ENCODE measurements at regions not wholly inside any gene's neighbourhood (a gene's known extent, or its start where the extent isn't known, plus 50 kb on each side); places are given as distances from the start of the nearest gene placed in this dataset.

DNA sequence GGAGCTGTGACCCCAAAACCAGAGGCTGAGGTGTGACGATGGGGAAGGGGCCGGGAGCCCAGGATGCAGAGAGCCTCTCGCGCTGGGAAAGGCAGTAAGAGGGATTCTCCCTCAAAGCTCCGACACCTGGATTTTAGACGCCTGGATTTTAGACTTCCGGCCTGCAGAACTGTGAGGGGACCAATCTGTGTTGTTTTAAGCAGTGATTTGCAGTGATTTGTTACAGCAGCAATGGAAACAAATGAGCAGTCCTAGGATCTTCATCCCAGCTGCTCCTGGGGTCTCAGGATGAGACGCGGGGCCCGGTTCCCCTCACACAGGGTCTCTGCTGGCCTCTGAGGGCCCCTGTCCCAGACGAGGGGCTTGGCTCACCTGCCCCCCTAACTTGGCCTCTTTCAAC is 365.5 kb downstream of the THBS2 start:
- Mint-ChIP-seq H3K4me3 (no peak overlapping the region), H3K9me3 (no peaks in the 10 kb centered on the region), H3K4me1 (no peaks in the 10 kb centered on the region), H3K36me3 (no peaks in the 10 kb centered on the region), H3K27me3 (ENCODE audit: insufficient read depth, low read depth) (peaks cover 7% of the 10 kb centered on the region), H3K27ac (peak overlapping the region; percentile 46)
- Histone ChIP-seq H2AFZ (replicated peaks) (no peak overlapping the region), H3K4me2 (no peak overlapping the region), H3K9ac (no peak overlapping the region), H3K4me3 (no peak overlapping the region), H3K79me2 (ENCODE audit: low read depth) (no peaks in the 10 kb centered on the region), H3K4me1 (no peaks in the 10 kb centered on the region), H3K36me3 (no peaks in the 10 kb centered on the region), H3K9me3 (ENCODE audit: low read depth) (no peaks in the 10 kb centered on the region), H3K27ac (no peak overlapping the region), H4K20me1 (ENCODE audit: low read depth) (no peaks in the 10 kb centered on the region), H3K27me3 (peaks cover 13% of the 10 kb centered on the region), H3F3A (ENCODE audit: low read depth) (no peaks in the 10 kb centered on the region)
- no peak for DNase-seq (ENCODE audit: low spot score)
- TF ChIP-seq EZH2 (IDR thresholded peaks at IDR 0.05) = no peak
- TF ChIP-seq, protein P1, sequence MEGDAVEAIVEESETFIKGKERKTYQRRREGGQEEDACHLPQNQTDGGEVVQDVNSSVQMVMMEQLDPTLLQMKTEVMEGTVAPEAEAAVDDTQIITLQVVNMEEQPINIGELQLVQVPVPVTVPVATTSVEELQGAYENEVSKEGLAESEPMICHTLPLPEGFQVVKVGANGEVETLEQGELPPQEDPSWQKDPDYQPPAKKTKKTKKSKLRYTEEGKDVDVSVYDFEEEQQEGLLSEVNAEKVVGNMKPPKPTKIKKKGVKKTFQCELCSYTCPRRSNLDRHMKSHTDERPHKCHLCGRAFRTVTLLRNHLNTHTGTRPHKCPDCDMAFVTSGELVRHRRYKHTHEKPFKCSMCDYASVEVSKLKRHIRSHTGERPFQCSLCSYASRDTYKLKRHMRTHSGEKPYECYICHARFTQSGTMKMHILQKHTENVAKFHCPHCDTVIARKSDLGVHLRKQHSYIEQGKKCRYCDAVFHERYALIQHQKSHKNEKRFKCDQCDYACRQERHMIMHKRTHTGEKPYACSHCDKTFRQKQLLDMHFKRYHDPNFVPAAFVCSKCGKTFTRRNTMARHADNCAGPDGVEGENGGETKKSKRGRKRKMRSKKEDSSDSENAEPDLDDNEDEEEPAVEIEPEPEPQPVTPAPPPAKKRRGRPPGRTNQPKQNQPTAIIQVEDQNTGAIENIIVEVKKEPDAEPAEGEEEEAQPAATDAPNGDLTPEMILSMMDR (IDR thresholded peaks at IDR 0.05) = no peak
- TF ChIP-seq EZH2phosphoT487 (IDR thresholded peaks at IDR 0.05) = no peak

DNA sequence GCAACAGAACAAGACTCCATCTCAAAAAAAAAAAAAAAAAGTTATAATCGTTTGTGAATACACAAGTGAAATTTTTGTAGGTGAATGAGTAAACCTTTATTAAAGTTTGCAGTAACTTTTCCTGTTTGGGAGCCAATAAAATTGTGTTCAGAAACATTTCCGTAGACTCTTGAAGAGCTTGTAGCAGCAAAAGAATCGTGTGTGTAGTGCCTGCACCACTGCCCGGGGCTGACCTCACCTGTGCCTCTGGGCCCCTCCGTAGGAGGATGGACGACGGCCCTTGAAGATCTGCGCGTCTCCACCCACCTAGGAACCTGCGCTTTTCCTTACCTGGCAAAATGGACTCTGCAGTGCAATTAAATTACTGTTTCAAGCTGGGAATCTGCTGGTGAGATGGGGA is 366.0 kb downstream of the THBS2 start:
- no peaks in the 10 kb centered on the region for H3F3A ChIP-seq (ENCODE audit: low read depth)
- H3K4me3 Mint-ChIP-seq = no peak overlapping the region
- no peak overlapping the region for H2AFZ ChIP-seq (replicated peaks)
- TF ChIP-seq, protein P1 (IDR thresholded peaks at IDR 0.05) = no peak
- TF ChIP-seq EZH2phosphoT487 (IDR thresholded peaks at IDR 0.05) (no peak), EZH2 (IDR thresholded peaks at IDR 0.05) (no peak)
- H3K27me3 ChIP-seq = peaks cover 13% of the 10 kb centered on the region
- H3K27me3 Mint-ChIP-seq (ENCODE audit: insufficient read depth, low read depth) = peaks cover 7% of the 10 kb centered on the region
- no peak overlapping the region for H3K9ac ChIP-seq
- no peaks in the 10 kb centered on the region for H3K9me3 ChIP-seq (ENCODE audit: low read depth)
- DNase-seq (ENCODE audit: low spot score) = no peak
- H3K36me3 ChIP-seq = no peaks in the 10 kb centered on the region
- H3K4me3 ChIP-seq = no peak overlapping the region
- no peaks in the 10 kb centered on the region for H3K4me1 Mint-ChIP-seq
- H3K4me2 ChIP-seq = no peak overlapping the region
- no peaks in the 10 kb centered on the region for H3K4me1 ChIP-seq
- no peaks in the 10 kb centered on the region for H3K9me3 Mint-ChIP-seq
- no peak overlapping the region for H3K27ac ChIP-seq
- H3K36me3 Mint-ChIP-seq = no peaks in the 10 kb centered on the region
- H3K79me2 ChIP-seq (ENCODE audit: low read depth) = no peaks in the 10 kb centered on the region
- H3K27ac Mint-ChIP-seq = peak overlapping the region; percentile 46
- no peaks in the 10 kb centered on the region for H4K20me1 ChIP-seq (ENCODE audit: low read depth)

DNA sequence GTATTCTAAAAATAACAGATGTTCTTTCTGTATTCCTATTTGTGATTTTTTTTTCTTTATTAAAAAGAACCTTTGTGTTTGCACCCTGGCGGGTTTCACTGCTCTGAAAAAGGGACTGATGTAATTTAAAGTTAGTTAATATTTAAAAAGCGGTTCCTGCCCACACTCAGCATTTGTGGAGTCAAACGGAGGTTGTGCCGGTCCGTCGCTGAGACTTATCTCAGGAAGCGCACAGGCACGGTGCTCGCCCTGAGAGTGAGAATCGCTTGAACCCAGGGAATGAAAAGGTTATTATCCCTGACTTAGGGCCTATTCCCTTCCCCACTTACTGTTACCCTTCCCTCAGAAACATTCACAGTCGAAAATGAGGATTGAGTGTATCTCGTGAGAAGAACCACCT is 366.7 kb downstream of the THBS2 start:
- TF ChIP-seq EZH2 (IDR thresholded peaks at IDR 0.05) = no peak
- no peak for TF ChIP-seq EZH2phosphoT487 (IDR thresholded peaks at IDR 0.05)
- TF ChIP-seq, protein P1 (IDR thresholded peaks at IDR 0.05) = no peak
- Mint-ChIP-seq H3K27me3 (ENCODE audit: insufficient read depth, low read depth) (peaks cover 7% of the 10 kb centered on the region), H3K9me3 (no peaks in the 10 kb centered on the region), H3K4me3 (no peak overlapping the region), H3K36me3 (no peaks in the 10 kb centered on the region), H3K27ac (no peak overlapping the region), H3K4me1 (no peaks in the 10 kb centered on the region)
- DNase-seq (ENCODE audit: low spot score) = no peak
- H3F3A ChIP-seq (ENCODE audit: low read depth) = no peaks in the 10 kb centered on the region
- H3K36me3 ChIP-seq = no peaks in the 10 kb centered on the region
- H3K79me2 ChIP-seq (ENCODE audit: low read depth) = no peaks in the 10 kb centered on the region
- no peaks in the 10 kb centered on the region for H3K9me3 ChIP-seq (ENCODE audit: low read depth)
- no peak overlapping the region for H3K9ac ChIP-seq
- no peaks in the 10 kb centered on the region for H4K20me1 ChIP-seq (ENCODE audit: low read depth)
- no peak overlapping the region for H3K27ac ChIP-seq
- no peak overlapping the region for H3K4me2 ChIP-seq
- no peak overlapping the region for H3K4me3 ChIP-seq
- H2AFZ ChIP-seq (replicated peaks) = no peak overlapping the region
- H3K27me3 ChIP-seq = peaks cover 13% of the 10 kb centered on the region
- H3K4me1 ChIP-seq = no peaks in the 10 kb centered on the region
